HG03095 (cell line): ENCODE measurements at regions not wholly inside any gene's neighbourhood (a gene's known extent, or its start where the extent isn't known, plus 50 kb on each side); places are given as distances from the start of the nearest gene placed in this dataset.

ENCODE experiments used
- ATAC-seq: cut with Tn5 transposase; IDR thresholded peaks from one replicate; pipeline ENCODE4 v1.9.1; 2021; ENCODE audit warnings: moderate library complexity; ENCODE audit not compliant: unreplicated experiment

- ATAC-seq: no peak
Measured at GRCh38 chr14:62629176-62629725, 416.0 kb downstream of the KCNH5 start.

DNA sequence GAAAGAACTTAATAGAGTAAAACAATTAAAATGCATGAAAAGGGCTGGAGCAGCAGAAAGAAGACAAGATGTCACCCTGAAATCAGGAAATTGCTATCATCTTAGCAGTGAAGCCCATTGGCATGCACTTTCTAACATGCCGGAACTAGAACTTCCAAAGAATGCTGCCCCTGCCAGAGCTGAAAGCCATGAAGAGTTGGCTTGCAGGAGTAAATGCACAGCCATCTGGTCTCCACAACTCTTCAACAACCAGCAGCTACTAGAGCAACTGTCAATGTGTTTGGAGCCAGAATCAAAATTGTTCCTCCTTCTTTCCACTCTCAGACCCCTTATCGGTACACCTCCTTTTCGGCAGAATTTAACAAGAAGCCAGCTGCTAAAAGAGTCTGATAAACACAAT lies 414.1 kb downstream of the KCNH5 start:
- ATAC-seq: no peak

DNA sequence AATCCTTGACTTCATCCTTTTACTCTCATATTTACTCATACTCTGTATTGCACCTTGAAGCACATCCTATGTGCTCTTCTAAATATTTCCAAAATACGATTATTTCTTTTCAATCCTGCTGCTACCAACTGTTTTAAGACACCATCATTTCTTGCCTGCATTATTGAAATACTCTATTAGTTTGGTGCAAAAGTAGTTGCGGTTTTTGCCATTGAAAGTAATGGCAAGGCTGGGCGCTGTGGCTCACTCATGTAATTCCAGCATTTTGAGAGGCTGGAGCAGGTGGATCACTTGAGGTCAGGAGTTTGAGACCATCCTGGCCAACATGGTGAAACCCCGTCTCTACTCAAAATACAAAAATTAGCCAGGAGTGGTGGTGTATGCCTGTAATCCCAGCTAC lies 412.5 kb downstream of the KCNH5 start:
- ATAC-seq: no peak

- no peak for ATAC-seq
Measured at GRCh38 chr14:62645649-62646048, 399.6 kb downstream of the KCNH5 start.
